ENCODE measurements at regions not wholly inside any gene's neighbourhood (a gene's known extent, or its start where the extent isn't known, plus 50 kb on each side); places are given as distances from the start of the nearest gene placed in this dataset.

DNA sequence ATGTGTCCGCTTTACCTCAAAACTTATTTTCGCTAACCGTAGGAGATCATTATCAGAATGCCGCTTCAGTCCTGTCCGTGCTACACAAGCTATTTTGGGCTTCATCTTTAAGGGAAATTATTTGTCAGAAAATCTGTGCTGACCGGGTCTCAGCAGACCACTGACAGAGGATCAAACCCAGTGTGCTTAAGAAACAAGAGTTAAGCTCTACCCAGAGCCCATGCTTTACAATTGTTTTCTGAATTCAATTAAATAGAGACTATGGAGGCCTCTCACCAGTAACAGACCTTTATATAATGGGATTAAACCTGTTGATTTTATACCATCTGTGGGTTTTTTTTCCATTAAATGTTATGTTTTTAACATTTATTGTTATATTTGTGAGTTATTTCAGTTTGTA lies 1956.7 kb upstream of the PIK3C3 start:
- no peak for DNase-seq (ENCODE audit: low spot score)

GRCh38 chr18:39994498-39994897 lies 1960.5 kb upstream of the PIK3C3 start:
- no peak for DNase-seq (ENCODE audit: low spot score)

GRCh38 chr18:39991696-39992265 lies 1963.3 kb upstream of the PIK3C3 start:
- DNase-seq (ENCODE audit: low spot score) = no peak

GRCh38 chr18:39990540-39990939 lies 1964.5 kb upstream of the PIK3C3 start:
- DNase-seq (ENCODE audit: low spot score) = no peak

DNA sequence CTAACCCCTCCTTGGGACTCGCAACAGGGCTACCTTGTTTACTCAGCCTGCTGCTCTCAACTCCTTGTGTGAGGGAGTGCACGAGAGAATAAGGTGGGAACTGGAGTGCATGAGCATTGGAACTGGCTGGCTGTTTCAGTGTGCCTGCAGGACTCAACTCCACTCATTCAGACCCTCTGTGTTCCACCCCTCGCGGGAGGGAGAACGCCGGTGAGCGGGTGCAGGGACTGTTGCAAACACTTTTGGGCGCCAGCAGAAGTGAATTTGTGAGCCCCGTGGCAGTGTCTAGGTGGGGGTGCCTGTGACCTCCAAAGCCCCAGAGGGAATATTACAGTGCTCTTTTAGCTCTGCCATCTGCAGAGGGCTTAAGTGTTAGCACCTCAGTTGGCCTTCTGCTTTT lies 1978.3 kb upstream of the PIK3C3 start:
- no peak for DNase-seq (ENCODE audit: low spot score)

GRCh38 chr18:39972521-39972920 lies 1982.5 kb upstream of the PIK3C3 start:
- DNase-seq (ENCODE audit: low spot score) = no peak

DNA sequence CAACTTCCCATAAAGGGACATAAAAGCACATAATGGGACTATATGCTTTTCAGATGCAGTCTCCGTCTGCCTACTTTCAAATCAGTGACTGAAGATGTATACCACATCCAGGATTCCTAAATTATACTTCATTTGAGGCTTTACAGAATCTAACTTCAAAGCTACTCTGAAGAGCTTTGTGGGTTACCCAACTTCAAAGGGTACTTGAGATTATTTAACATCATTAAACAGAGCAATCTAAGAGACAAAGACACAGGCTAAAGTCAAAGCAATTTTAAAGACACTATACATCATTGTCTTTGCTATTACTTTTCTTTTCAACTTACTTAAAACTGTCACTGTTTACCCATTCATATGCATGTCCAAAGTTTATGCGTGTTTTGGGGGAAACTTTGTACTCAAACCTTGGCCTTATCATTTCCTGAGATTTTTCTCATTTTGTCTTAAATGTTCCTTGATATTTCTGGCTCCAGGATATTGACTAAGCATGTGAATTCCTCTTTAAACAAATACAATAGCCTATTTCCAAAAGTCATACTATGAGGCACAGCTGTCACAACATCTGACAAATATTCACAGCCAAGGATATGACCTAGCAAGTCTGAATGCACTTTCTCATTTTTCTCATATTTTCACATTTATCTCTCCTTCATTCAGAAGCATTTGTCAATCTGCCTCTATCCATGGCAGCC lies 1985.1 kb upstream of the PIK3C3 start:
- DNase-seq (ENCODE audit: low spot score) = peak; percentile 51

DNA sequence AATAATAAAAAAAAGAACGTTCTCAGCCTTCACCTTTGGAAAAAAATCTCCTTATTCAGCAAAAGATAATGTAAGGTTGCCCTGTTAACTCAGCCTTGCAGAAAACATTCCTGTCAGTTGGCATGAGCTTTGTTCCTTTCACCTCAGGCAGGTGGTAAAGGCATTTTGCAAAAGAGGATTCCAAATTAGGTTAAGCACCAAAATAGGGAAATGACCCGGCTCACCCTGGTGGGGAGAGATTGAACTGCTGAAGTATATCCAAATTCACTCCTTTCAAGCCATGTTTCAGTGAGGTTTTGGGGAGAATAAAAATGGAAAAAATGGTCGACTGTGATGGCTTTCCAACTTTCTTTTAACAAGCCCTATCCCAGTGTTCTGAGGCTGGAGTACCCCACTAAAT lies 1988.8 kb upstream of the PIK3C3 start:
- no peak for DNase-seq (ENCODE audit: low spot score)

DNA sequence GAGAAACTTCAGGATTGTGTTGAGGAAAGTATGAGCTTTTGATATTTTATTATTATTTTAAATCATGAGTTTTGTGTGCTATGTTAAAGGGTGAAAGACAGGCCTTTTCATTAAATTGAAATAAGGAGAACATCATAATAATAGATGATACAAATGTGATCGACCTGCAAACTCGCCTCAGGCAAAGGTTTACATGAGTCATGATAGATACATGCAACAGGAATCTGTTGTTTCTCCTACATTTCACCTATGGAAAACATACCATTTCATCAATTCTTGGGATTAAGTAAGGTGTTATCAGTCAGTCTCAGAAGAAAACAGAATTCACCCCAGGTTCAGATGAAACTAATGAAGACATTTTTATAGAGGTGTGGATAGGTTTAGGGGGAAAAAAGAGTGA lies 1992.5 kb upstream of the PIK3C3 start:
- DNase-seq (ENCODE audit: low spot score) = no peak

GRCh38 chr18:39960550-39960949 lies 1994.5 kb upstream of the PIK3C3 start:
- DNase-seq (ENCODE audit: low spot score) = no peak

DNA sequence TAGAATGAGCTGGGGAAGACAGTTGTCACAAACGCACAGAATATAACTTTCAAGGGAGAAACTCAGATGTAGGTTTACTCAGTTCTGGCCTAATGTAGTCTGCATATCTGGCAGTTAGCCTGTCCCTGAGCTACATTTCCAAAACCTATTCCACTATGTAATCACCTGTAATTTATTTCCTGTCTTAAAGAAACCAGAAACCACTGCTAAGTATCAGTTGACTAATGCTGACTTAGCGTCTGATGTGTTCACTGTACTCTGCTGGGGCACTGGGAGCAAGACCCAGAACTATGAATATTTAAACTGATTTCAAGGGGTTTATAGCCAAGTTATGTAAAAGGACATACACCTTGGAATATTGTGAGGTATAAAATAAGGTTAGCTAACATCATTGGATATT lies 1995.2 kb upstream of the PIK3C3 start:
- DNase-seq (ENCODE audit: low spot score) = no peak

- no peak for DNase-seq (ENCODE audit: low spot score)
Observed at GRCh38 chr18:39958876-39959275, 1996.2 kb upstream of the PIK3C3 start.

DNA sequence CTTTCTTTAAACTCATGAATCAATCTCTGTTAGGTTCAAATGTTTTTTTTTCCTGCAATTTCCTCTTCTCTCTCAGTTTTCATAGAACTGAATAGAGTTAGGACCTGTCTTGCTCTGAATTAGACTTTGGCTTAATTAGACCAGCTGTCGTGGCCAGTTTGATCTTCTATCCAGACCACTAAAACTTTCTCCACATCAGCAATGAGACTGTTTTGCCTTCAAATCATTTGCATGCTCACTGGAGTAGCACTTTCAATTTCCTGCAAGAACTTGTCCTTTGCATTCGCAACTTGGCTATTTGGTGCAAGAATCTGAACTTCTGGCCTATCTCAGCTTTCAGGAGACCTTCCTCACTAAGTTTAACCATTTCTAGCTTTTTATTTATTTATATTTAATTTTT lies 2002.2 kb upstream of the PIK3C3 start:
- DNase-seq (ENCODE audit: low spot score) = no peak

DNA sequence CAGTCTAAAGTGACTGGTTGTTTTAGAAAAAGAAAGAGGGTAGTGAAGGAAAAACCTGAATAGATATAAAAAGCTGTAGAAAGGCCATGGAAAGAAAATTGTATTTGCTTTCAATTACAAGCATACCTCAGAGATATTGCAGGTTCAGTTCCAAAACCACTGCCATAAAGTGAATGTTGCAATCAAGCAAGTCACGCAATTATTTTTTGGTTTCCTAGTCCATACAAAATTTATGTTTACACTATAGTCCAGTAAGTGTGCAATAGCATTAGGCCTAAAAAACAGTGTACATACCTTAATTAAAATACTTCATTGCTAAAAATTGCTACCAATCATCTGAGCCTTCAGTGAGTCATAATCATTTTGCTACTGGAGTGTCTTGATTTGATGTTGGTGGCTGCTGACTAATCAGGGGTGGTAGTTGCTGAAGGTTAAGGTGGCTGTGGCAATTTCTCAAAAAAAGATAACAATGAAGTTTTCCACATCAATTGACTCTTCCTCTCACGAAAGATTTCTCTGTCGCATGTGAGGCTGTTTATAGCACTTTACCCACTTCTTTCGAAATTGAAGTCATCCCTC lies 2003.8 kb upstream of the PIK3C3 start:
- DNase-seq (ENCODE audit: low spot score) = no peak

DNA sequence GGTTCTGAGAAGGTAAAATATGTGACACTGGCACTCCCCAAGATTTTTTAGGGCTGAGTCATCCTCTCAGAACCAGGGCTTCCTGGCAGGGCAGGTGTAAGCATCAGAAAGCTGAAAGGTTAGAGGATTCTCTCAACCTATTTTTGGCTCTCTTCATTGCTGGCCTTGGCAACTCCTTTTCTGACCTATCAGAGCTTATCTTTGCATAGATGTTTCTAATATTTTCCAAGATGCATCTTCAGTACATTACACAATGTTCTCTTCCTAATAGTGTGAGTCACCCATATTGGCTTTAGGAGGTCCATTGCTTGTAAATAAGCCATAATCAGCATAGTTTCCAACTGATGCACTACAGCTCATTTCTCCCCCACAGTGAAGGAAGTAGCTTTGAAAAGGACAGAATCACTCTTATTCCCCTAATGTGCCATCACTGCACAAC lies 2008.4 kb upstream of the PIK3C3 start:
- peak; percentile 88 for DNase-seq (ENCODE audit: low spot score)

GRCh38 chr18:39945076-39945475 lies 2010.0 kb upstream of the PIK3C3 start:
- no peak for DNase-seq (ENCODE audit: low spot score)

DNA sequence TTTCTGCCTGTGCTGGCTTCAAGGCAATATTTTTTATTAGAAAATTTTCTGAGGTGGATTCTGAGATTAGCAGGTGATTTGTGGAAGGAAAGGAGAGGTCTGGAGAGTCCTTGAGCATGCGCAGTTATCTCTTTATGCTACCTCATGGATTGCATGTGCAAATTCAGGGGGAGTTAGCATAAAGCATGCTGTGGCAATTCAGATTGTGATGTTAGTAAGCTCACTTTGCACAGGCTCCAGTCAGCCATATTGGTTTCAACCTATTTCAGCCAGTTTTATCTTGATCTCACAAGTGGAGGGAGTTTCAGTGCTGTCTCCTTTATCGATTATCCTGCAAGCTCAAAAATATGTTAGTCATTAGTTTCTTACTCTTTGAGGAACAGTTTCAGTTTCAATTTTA lies 2012.3 kb upstream of the PIK3C3 start:
- no peak for DNase-seq (ENCODE audit: low spot score)

- no peak for DNase-seq (ENCODE audit: low spot score)
Observed at GRCh38 chr18:39938676-39939608, 2016.1 kb upstream of the PIK3C3 start.

- DNase-seq (ENCODE audit: low spot score) = no peak
Observed at GRCh38 chr18:39935598-39935997, 2019.4 kb upstream of the PIK3C3 start.

- DNase-seq (ENCODE audit: low spot score) = no peak
Observed at GRCh38 chr18:39918847-39919246, 2036.2 kb upstream of the PIK3C3 start.

DNA sequence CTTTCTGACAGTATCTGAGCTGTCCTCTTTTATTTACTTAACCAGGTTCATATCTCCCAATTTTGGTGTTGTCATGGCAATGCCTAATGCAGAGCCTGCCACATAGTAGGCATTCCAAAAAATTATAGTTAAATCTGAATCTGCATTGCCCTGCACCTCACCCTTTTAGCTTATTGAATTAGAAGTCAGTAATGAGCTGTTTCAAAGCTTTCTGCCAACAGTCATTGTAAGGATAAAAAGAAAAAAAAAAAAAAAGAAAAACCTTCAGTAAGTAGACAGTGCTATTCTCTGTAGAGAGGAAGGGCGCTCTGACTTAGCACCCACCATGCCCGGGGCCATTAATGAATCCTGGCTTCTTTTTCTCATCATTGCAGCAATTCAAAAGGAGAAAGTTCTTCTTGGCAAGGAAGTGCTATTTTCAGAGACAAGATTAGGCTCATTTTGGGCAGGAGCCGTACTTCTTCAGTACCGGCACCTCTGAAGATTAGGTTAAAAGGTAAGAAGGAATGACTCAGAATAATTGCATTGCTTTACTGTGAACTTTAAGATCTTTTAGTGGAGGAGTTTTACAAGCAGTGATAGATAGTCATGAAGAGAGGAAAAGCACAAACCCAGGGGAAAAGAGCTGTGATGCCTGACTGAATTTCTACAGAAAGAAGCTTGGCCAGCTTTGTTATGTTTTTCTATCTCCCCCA lies 2041.2 kb upstream of the PIK3C3 start:
- DNase-seq (ENCODE audit: low spot score) = no peak

- DNase-seq (ENCODE audit: low spot score) = no peak
Observed at GRCh38 chr18:39911716-39912115, 2043.3 kb upstream of the PIK3C3 start.
